Mesodermal cell (in vitro differentiated cells): ENCODE measurements at regions not wholly inside any gene's neighbourhood (a gene's known extent, or its start where the extent isn't known, plus 50 kb on each side); places are given as distances from the start of the nearest gene placed in this dataset.
"Not testable (repeated sequence)": the region's sequence is repeated elsewhere in the genome, so short reads cannot be mapped to it uniquely, and the experiment has no call there.

ENCODE experiments used
- H3K27ac ChIP-seq: 2 replicates; pipeline ENCODE4 v1.7.0; 2013; ENCODE audit warnings: mild to moderate bottlenecking, low read depth, low read length, moderate library complexity; ENCODE audit not compliant: severe bottlenecking
- H3K36me3 ChIP-seq: 2 replicates; pipeline ENCODE4 v1.7.1; 2013; ENCODE audit warnings: mild to moderate bottlenecking, low read length, moderate library complexity; ENCODE audit not compliant: control insufficient read depth, insufficient read depth
- H3K4me1 ChIP-seq: one replicate; pipeline ENCODE4 v1.7.1; 2013; ENCODE audit warnings: mild to moderate bottlenecking, low read length; ENCODE audit not compliant: insufficient read depth, control insufficient read depth, poor library complexity, severe bottlenecking
- H3K4me3 ChIP-seq: 2 replicates; pipeline ENCODE4 v1.7.0; 2013; ENCODE audit warnings: low read length, control low read depth, mild to moderate bottlenecking; ENCODE audit not compliant: insufficient read depth, poor library complexity, severe bottlenecking; ENCODE audit errors: extremely low read depth
- H3K9me3 ChIP-seq: 2 replicates; pipeline ENCODE4 v1.7.1; 2013; ENCODE audit warnings: mild to moderate bottlenecking, low read length, moderate library complexity; ENCODE audit not compliant: control insufficient read depth
- WGBS, 2 experiments: methylation state at CpG; one replicate each; pipeline ENCODE4 v1.1.5; 2013; ENCODE audit warnings: missing lambda C conversion rate in 2 of 2; ENCODE audit not compliant: insufficient coverage in 2 of 2; 5-methylcytosine and 5-hydroxymethylcytosine counted together

- Histone ChIP-seq H3K4me1 (no peaks in the 10 kb centered on the region), H3K27ac (no peak overlapping the region), H3K9me3 (no peaks in the 10 kb centered on the region), H3K4me3 (no peak overlapping the region), H3K36me3 (no peaks in the 10 kb centered on the region)
- WGBS, 2 experiments = 70% methylated on average over 2 of the region's 3 CpGs; no CpG with 5 or more reads in 1 of the 2 experiments
Measured at GRCh38 chr9:24242576-24242975, 303.1 kb downstream of the IZUMO3 start.

- 100% methylated on average over 1 of the region's 2 CpGs; no CpG with 5 or more reads in 1 of the 2 experiments for WGBS, 2 experiments
- H3K9me3 ChIP-seq = no peaks in the 10 kb centered on the region
- no peak overlapping the region for H3K27ac ChIP-seq
- no peaks in the 10 kb centered on the region for H3K36me3 ChIP-seq
- H3K4me1 ChIP-seq = peaks cover 6% of the 10 kb centered on the region
- no peak overlapping the region for H3K4me3 ChIP-seq
Measured at GRCh38 chr9:24218656-24219055, 327.0 kb downstream of the IZUMO3 start.

GRCh38 chr9:24210641-24211040 is 335.1 kb downstream of the IZUMO3 start:
- no CpG with 5 or more reads among the region's 2 CpGs for WGBS, 2 experiments
- H3K36me3 ChIP-seq = no peaks in the 10 kb centered on the region
- H3K27ac ChIP-seq = no peak overlapping the region
- H3K4me3 ChIP-seq = no peak overlapping the region
- no peaks in the 10 kb centered on the region for H3K4me1 ChIP-seq
- H3K9me3 ChIP-seq = no peaks in the 10 kb centered on the region

- WGBS, 2 experiments = 78 to 80% methylated on average over 1 of the region's 1 CpG
- Histone ChIP-seq H3K4me3 (no peak overlapping the region), H3K9me3 (no peaks in the 10 kb centered on the region), H3K36me3 (no peaks in the 10 kb centered on the region), H3K27ac (no peak overlapping the region), H3K4me1 (peaks cover 4% of the 10 kb centered on the region)
Measured at GRCh38 chr9:24189986-24190385, 355.7 kb downstream of the IZUMO3 start.

- not testable (repeated sequence) for H3K4me3 ChIP-seq, H3K27ac ChIP-seq, H3K4me1 ChIP-seq, H3K36me3 ChIP-seq
- whole genome bisulfite sequencing, 2 experiments = 71% methylated on average over 1 of the region's 1 CpG; no CpG with 5 or more reads in 1 of the 2 experiments
- peaks cover 17% of the 10 kb centered on the region for H3K9me3 ChIP-seq
Measured at GRCh38 chr9:24180572-24180971, 354.5 kb upstream of the ELAVL2 start.

- no peak overlapping the region for H3K4me3 ChIP-seq
- H3K27ac ChIP-seq = no peak overlapping the region
- no peaks in the 10 kb centered on the region for H3K9me3 ChIP-seq
- H3K36me3 ChIP-seq = no peaks in the 10 kb centered on the region
- WGBS, 2 experiments = 100% methylated on average over 1 of the region's 3 CpGs
- H3K4me1 ChIP-seq = no peaks in the 10 kb centered on the region
Measured at GRCh38 chr9:24144796-24145195, 318.8 kb upstream of the ELAVL2 start.

- WGBS, 2 experiments = 95 to 97% methylated on average over 14 to 25 of the region's 29 CpGs
- H3K27ac ChIP-seq, H3K4me1 ChIP-seq, H3K4me3 ChIP-seq, H3K9me3 ChIP-seq, H3K36me3 ChIP-seq: not testable (repeated sequence)
Measured at GRCh38 chr9:24135072-24135471, 309.0 kb upstream of the ELAVL2 start.

GRCh38 chr9:24132244-24132643 is 306.2 kb upstream of the ELAVL2 start:
- H3K4me3 ChIP-seq = no peak overlapping the region

GRCh38 chr9:24127519-24127918 is 301.5 kb upstream of the ELAVL2 start:
- H3K4me1 ChIP-seq = no peaks in the 10 kb centered on the region
- H3K4me3 ChIP-seq = no peak overlapping the region
- H3K36me3 ChIP-seq = no peaks in the 10 kb centered on the region
- WGBS, 2 experiments = no CpG with 5 or more reads among the region's 1 CpG
- H3K9me3 ChIP-seq = no peaks in the 10 kb centered on the region
- H3K27ac ChIP-seq = no peak overlapping the region

More at GRCh38 chr9:24132244-24132643, 306.2 kb upstream of the ELAVL2 start:
- Histone ChIP-seq H3K27ac (no peak overlapping the region), H3K4me1 (no peaks in the 10 kb centered on the region), H3K36me3 (no peaks in the 10 kb centered on the region), H3K9me3 (no peaks in the 10 kb centered on the region)
- WGBS, 2 experiments = 83 to 95% methylated on average over 1 to 2 of the region's 2 CpGs

GRCh38 chr9:24118190-24118589 is 292.1 kb upstream of the ELAVL2 start:
- Histone ChIP-seq H3K27ac (no peak overlapping the region), H3K36me3 (no peaks in the 10 kb centered on the region), H3K4me3 (no peak overlapping the region), H3K9me3 (no peaks in the 10 kb centered on the region), H3K4me1 (no peaks in the 10 kb centered on the region)
- WGBS, 2 experiments = 83 to 98% methylated on average over 5 of the region's 5 CpGs

GRCh38 chr9:24096756-24097155 is 270.7 kb upstream of the ELAVL2 start:
- H3K27ac ChIP-seq = no peak overlapping the region
- H3K4me3 ChIP-seq = no peak overlapping the region
- no peaks in the 10 kb centered on the region for H3K36me3 ChIP-seq
- H3K4me1 ChIP-seq = no peaks in the 10 kb centered on the region
- 67% methylated on average over 1 of the region's 1 CpG for WGBS, 2 experiments
- H3K9me3 ChIP-seq = no peaks in the 10 kb centered on the region
